ENCODE measurements at regions not wholly inside any gene's neighbourhood (a gene's known extent, or its start where the extent isn't known, plus 50 kb on each side); places are given as distances from the start of the nearest gene placed in this dataset.
A peak's percentile ranks its signal among the peaks of the same experiment; 100 is the strongest.

- Histone ChIP-seq H3K27me3 (no peaks in the 10 kb centered on the region), H3K4me2 (no peak overlapping the region), H3K4me3 (no peak overlapping the region), H3K36me3 (no peaks in the 10 kb centered on the region), H3K27ac (no peak overlapping the region), H3K4me1 (no peaks in the 10 kb centered on the region), H3F3A (ENCODE audit: low read depth) (no peaks in the 10 kb centered on the region), H4K20me1 (ENCODE audit: low read depth) (no peaks in the 10 kb centered on the region), H3K9me3 (ENCODE audit: low read depth) (no peaks in the 10 kb centered on the region), H3K9ac (no peak overlapping the region), H3K79me2 (ENCODE audit: low read depth) (no peaks in the 10 kb centered on the region), H2AFZ (replicated peaks) (no peak overlapping the region)
- no peak for DNase-seq (ENCODE audit: low spot score)
- no peaks in the 10 kb centered on the region for H3K36me3 Mint-ChIP-seq
- no peaks in the 10 kb centered on the region for H3K27me3 Mint-ChIP-seq (ENCODE audit: insufficient read depth, low read depth)
- no peaks in the 10 kb centered on the region for H3K9me3 Mint-ChIP-seq
- no peak for TF ChIP-seq CTCF (IDR thresholded peaks at IDR 0.05)
- TF ChIP-seq EZH2phosphoT487 (IDR thresholded peaks at IDR 0.05), result no peak
- no peak for TF ChIP-seq EZH2 (IDR thresholded peaks at IDR 0.05)
- H3K4me1 Mint-ChIP-seq, result peaks cover 21% of the 10 kb centered on the region
- no peak overlapping the region for H3K27ac Mint-ChIP-seq
- H3K4me3 Mint-ChIP-seq, result no peak overlapping the region
These were observed 332.7 kb upstream of the SNX7 start for GRCh38 chr1:98328855-98329254.

- TF ChIP-seq EZH2phosphoT487 (IDR thresholded peaks at IDR 0.05) (no peak), EZH2 (IDR thresholded peaks at IDR 0.05) (no peak), CTCF (IDR thresholded peaks at IDR 0.05) (no peak)
- no peak overlapping the region for H3K4me3 Mint-ChIP-seq
- no peaks in the 10 kb centered on the region for H3K9me3 Mint-ChIP-seq
These were observed 334.2 kb upstream of the SNX7 start for GRCh38 chr1:98327220-98327861.

GRCh38 chr1:98325646-98326440 is 335.7 kb upstream of the SNX7 start:
- H3K27me3 Mint-ChIP-seq (ENCODE audit: insufficient read depth, low read depth), result no peaks in the 10 kb centered on the region
- peaks cover 20% of the 10 kb centered on the region for H3K4me1 Mint-ChIP-seq
- TF ChIP-seq EZH2 (IDR thresholded peaks at IDR 0.05) (no peak), CTCF (IDR thresholded peaks at IDR 0.05) (no peak), EZH2phosphoT487 (IDR thresholded peaks at IDR 0.05) (no peak)
- no peaks in the 10 kb centered on the region for H3K9me3 Mint-ChIP-seq
- Histone ChIP-seq H3K79me2 (ENCODE audit: low read depth) (no peaks in the 10 kb centered on the region), H3K9ac (no peak overlapping the region), H2AFZ (replicated peaks) (no peak overlapping the region), H3K27me3 (no peaks in the 10 kb centered on the region), H3K4me1 (no peaks in the 10 kb centered on the region), H3K4me3 (no peak overlapping the region), H4K20me1 (ENCODE audit: low read depth) (no peaks in the 10 kb centered on the region), H3F3A (ENCODE audit: low read depth) (no peaks in the 10 kb centered on the region), H3K27ac (no peak overlapping the region), H3K9me3 (ENCODE audit: low read depth) (no peaks in the 10 kb centered on the region), H3K4me2 (no peak overlapping the region), H3K36me3 (no peaks in the 10 kb centered on the region)
- DNase-seq (ENCODE audit: low spot score), result no peak
- no peaks in the 10 kb centered on the region for H3K36me3 Mint-ChIP-seq
- no peak overlapping the region for H3K27ac Mint-ChIP-seq
- H3K4me3 Mint-ChIP-seq, result no peak overlapping the region

More at GRCh38 chr1:98327220-98327861, 334.2 kb upstream of the SNX7 start:
- peak; percentile 13 for DNase-seq (ENCODE audit: low spot score)
- no peak overlapping the region for H2AFZ ChIP-seq (replicated peaks)
- no peak overlapping the region for H3K4me3 ChIP-seq
- H3K4me1 ChIP-seq, result no peaks in the 10 kb centered on the region
- Mint-ChIP-seq H3K27me3 (ENCODE audit: insufficient read depth, low read depth) (no peaks in the 10 kb centered on the region), H3K27ac (no peak overlapping the region), H3K36me3 (no peaks in the 10 kb centered on the region), H3K4me1 (peaks cover 24% of the 10 kb centered on the region)
- no peak overlapping the region for H3K4me2 ChIP-seq
- H3F3A ChIP-seq (ENCODE audit: low read depth), result no peaks in the 10 kb centered on the region
- no peak overlapping the region for H3K9ac ChIP-seq
- no peaks in the 10 kb centered on the region for H3K27me3 ChIP-seq
- no peaks in the 10 kb centered on the region for H3K36me3 ChIP-seq
- H3K9me3 ChIP-seq (ENCODE audit: low read depth), result no peaks in the 10 kb centered on the region
- no peaks in the 10 kb centered on the region for H4K20me1 ChIP-seq (ENCODE audit: low read depth)
- no peak overlapping the region for H3K27ac ChIP-seq
- H3K79me2 ChIP-seq (ENCODE audit: low read depth), result no peaks in the 10 kb centered on the region

Measured in neural progenitor cell (in vitro differentiated cells).